ENCODE measurements at regions not wholly inside any gene's neighbourhood (a gene's known extent, or its start where the extent isn't known, plus 50 kb on each side); places are given as distances from the start of the nearest gene placed in this dataset.
"Not testable (repeated sequence)": the region's sequence is repeated elsewhere in the genome, so short reads cannot be mapped to it uniquely, and the experiment has no call there.

DNA sequence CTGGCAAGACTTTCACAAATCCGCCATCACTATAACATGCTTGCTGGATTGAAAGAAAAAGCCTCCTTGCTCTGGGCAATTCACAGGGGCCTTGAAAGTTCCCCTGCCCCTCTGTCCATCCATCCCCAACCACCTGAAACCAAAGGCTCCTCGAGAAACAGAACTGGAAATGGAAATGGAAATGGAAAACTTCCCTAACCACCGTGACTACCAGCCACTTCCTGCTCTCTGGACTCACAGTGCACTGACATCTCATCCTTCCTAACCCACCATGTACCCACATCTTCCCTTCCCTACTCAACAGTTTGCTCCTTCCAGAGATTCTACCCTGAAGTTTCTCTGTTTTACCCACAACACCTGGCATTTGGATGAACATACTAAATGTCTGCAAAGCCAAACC, 603.6 kb upstream of the DIPK2B start:
- no peak for DNase-seq

- peak; percentile 37 to 49 for DNase-seq
Observed at GRCh38 chrX:45803383-45803921, 602.8 kb upstream of the DIPK2B start.

GRCh38 chrX:45801554-45801953, 600.9 kb upstream of the DIPK2B start:
- no peak for DNase-seq

DNA sequence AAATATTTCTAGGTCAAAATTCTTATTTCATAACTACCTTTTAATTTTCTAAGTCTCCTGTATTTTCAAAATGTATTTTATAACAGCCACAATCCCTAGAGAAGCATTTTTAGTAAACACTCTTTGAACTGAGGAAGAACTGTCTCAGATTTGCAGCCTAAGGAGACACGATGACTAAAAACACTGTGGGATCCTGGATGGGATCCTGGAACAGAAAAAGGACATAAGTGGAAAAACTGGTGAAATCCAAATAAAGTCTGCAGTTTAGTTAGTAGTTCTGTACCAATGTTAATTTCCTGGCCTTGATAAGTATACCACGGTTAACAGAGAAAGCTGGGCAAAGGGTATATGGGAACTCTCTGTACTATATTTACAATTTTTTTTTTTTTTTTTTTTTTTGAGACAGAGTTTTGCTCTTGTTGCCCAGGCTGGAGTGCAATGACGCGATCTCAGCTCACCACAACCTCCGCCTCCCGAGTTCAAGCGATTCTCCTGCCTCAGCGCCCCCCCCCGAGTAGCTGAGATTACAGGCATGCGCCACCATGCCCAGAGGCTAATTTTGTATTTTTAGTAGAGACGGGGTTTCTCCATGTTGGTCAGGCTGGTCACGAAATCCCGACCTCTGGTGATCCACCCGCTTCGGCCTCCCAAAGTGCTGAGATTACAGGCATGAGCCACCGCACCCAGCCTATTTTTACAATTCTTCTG, 600.2 kb upstream of the DIPK2B start:
- not testable (repeated sequence) for DNase-seq

- DNase-seq: no peak
Observed at GRCh38 chrX:45799576-45799975, 598.9 kb upstream of the DIPK2B start.

DNA sequence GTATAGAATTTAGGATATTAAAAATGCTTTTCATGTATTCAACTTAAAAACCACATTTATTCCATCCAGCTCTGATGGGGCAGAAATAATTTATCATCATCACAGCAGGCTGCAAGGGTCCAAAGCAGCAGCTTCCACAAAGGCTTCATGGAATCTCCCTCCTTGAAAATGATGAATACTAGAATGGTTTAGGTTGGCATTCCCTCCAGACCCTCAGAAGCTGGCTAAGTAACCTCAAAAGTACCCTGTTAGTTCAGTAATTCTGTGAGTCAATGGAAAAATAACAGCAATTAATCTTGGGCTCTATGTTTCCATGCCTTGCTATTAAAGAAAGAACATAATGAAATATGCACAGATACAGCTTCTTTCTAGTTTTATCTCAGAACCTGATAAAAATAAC, 594.9 kb upstream of the DIPK2B start:
- DNase-seq: no peak

DNA sequence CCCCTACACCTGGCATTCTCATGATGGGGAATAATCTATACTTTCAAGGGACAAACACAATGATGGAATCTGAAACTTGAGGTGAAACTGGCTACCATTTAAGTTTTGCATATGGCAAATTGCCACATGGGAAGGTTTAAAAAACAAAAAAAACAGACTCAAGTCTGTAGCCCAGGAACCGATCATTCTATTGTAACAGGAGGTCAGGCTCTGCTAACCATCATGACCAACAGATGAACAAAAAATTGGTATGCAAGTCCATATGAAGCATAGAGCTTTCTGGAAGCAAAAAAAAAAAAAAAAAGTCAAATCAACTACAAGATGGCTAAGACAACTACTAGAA, 594.3 kb upstream of the DIPK2B start:
- DNase-seq: no peak

- DNase-seq: no peak
Observed at GRCh38 chrX:45794323-45794994, 593.8 kb upstream of the DIPK2B start.

- DNase-seq: no peak
Observed at GRCh38 chrX:45788941-45789348, 588.3 kb upstream of the DIPK2B start.

- no peak for DNase-seq
Observed at GRCh38 chrX:45788315-45788714, 587.6 kb upstream of the DIPK2B start.

DNA sequence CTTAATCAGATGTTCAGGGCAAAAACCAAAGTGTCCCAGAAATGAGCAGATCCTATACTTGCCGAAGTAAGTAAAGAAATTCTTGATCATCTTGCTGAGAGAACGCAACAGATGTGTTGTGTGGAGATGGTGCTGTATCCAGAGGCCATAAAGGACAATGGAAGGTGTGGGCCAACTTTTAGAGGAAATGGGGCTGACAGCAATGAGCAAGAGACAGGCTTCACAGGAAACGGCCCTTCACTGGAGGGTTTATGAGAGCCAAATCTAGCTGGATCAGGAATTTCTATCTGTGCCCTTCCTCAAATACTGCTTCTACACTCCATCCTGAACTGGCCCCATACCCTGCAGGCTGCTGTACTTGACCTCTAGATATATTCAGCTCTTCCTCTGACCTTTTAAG, 583.9 kb upstream of the DIPK2B start:
- no peak for DNase-seq

DNA sequence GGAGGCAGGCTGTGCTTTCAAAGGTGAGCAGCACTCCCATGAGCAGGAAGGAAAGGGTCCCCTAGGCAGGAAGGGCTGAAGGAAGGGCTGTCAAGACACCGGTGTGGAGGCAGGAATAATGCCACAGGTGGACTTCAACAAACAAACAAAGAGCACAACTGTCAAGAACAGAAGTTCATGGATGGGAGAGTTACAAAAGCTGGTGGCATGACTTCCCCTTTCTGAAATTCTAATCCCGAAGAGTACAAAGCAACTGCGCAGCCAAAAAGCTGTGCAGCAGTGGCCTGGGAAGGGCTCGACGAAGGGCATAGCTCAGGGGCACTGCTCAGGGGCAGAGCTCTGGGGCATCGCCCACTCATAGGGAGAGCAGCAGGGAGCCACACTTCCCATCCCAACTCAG, 582.3 kb upstream of the DIPK2B start:
- DNase-seq: no peak

GRCh38 chrX:45781901-45782553, 581.4 kb upstream of the DIPK2B start:
- no peak for DNase-seq

DNA sequence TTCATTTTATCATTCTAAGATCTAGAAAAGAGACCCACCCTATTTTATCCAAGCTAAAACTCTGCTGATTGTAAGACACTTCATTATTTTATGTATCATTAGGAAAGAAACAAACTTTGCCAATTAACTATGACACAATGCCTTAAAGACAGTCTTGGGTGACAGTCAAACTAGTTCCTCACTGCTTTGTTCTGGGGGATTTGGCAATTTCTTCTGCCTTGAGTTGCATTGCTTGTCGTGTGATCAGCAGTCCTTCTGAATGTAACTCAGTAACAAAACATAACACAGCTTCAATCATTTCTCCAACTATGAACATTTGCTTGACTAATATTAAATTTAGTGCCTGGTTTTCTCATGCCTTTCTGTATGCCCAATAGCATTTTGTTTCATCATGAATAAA, 577.9 kb upstream of the DIPK2B start:
- DNase-seq: no peak

DNA sequence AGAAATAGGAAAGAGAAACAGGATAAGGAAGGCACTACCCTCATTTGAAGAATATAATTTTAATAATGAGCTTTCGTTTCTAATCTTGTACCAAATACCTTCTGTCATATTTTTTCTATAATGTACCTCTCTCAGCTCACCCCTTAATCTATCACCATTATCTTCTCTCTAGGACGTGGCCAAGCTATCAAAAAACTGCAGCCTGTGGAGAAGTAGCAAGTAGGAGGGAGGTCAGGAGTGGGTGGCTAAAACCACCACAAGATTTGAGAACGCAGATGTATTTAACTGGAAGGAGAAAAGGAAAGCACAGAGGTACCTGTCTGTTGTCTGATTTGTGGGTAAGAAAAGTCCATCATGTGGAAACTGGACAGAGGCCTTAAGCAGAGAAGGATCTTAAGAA, 576.7 kb upstream of the DIPK2B start:
- DNase-seq: no peak

GRCh38 chrX:45775468-45775867, 574.8 kb upstream of the DIPK2B start:
- no peak for DNase-seq

DNA sequence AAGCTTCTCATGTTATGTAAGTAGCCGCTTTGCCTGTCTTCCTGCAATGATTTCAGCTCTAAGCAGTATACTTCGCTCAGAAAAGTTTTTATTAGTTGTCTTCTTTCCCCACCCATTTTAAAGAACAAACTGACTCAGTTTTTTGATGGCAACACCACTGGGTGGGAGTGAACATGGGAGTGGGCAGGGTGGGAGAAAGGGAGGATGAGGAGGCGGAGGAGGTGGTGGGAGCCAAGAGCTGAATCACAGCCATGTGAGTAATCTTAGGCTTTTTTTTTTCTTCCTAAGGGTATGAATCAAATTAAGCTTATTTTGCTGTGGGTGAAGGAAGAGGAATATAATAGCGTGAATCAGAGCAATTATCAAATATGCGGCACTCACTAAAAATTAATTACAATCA, 574.3 kb upstream of the DIPK2B start:
- DNase-seq: peak in 1 of 2 donors; percentile 32

DNA sequence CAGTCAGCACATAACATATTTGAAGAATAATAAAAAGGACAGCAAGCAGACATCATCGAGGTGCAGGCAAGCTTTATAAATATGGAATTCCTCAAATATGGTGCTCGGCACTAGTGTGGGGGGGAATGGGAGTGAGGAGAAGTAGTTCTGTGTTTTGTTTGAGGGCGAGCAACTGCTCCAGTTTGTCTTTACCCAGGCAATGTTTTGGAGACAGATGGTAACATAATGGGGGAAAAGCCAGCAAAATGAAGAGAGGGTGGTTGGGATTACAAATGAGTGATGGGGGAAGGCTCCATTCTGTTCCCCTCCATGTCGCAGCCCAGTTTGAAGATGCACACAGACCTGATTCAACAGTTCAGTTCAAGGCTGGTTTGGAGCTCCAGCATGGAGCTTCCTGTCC, 572.9 kb upstream of the DIPK2B start:
- DNase-seq: no peak

GRCh38 chrX:45771560-45772340, 571.1 kb upstream of the DIPK2B start:
- peak; percentile 51 to 53 for DNase-seq

DNA sequence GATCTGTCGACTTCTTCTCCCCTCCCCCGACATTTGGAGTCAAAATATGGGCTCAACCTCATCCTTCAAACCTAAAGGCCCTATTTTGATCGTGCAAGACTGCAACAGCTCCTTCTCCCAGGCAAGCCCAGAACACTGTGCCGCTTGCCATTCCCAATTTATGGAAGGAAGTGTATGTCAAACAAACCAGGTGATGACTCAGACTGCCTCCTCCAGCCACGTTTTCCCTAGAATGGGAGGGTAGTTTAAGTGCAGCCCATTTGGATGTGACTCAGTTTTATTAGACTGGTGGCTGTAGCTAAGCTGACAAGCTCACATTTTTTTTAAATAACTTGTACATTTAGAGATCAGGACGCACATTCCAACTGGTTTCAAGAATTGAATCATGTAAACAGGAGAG, 570.4 kb upstream of the DIPK2B start:
- no peak for DNase-seq

DNA sequence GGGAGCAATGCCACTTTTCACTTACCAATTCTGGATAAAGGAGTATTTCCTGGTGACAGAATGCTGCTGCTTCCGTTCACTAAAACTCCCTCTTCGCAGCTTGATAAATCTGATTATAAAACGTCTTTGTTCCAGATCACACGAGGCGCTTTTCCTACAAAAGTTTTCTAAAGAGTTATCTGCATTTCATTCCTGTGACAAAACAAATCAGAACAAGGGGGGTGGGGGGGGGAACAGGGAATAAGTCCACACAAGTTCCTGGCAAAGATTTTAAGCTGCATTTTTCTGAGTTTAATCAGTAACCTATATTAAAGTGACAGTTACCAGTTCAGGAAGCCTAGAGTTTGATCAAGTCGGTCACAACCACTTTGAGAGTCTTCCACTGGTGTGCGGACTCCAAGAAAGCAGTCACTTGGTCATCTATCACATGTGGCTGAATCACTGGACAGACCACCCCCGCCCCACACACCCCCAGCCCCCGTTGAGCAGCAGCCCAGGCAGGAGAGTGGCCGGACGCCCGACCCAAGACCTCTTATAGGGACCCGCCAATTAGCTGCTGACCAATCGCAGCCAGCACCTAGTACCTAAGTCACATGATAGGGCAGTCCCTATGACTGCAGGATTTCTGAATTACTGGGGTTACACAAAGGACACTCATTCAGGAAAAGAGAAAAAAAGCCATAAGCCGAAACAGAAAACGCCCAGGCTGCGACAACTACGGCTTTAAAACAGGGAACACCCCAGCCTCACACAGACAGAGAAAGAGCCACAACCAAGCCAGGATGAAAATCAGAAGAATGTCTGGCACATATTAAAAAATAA, 569.3 kb upstream of the DIPK2B start:
- peak; percentile 47 to 54 for DNase-seq

GRCh38 chrX:45768666-45769236, 568.1 kb upstream of the DIPK2B start:
- no peak for DNase-seq

All from stimulated activated CD4-positive, alpha-beta T cell treated with anti-CD3 and anti-CD28 coated beads, Interleukin-2, amount 100 ng/mL, for 24 hours (primary cell).